Fibroblast of pulmonary artery (primary cell): ENCODE measurements at regions not wholly inside any gene's neighbourhood (a gene's known extent, or its start where the extent isn't known, plus 50 kb on each side); places are given as distances from the start of the nearest gene placed in this dataset.

Experiments used
- DNase-seq: peaks from one replicate; pipeline ENCODE4 v3.0.0-alpha.2; 2010; ENCODE audit warnings: low read depth
- H3K4me3 ChIP-seq: replicated peaks from 2 replicates; pipeline ENCODE4 v1.5.1; 2011; ENCODE audit warnings: low read depth, mild to moderate bottlenecking, control low read depth, low read length, moderate library complexity
- CTCF ChIP-seq: IDR thresholded peaks from 2 replicates; pipeline ENCODE4 v1.5.1; 2011; ENCODE audit warnings: mild to moderate bottlenecking, control low read depth, low read length, inconsistent platforms; ENCODE audit errors: missing control alignments

DNA sequence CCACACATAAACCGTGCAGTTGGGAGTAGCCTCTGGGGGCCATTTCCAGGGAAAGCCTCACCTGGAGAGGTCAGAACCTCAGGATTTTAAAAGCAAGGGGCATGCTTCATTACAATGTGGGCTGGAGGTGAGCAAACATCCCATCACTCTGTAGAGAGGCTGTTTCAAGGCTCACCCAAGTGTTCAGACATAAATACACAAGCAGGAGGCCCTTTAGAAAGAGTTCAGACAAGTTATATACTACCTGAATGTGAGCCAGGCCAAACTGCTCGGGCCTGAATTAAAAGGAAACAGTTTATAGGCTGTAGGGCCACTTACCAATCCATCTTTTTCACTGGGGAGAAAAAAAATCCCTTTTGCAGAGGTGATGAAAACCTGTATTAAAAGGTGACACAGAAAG, 540.0 kb upstream of the ZEB2 start:
- no peak for TF ChIP-seq CTCF
- H3K4me3 ChIP-seq = no peak overlapping the region
- DNase-seq = no peak

DNA sequence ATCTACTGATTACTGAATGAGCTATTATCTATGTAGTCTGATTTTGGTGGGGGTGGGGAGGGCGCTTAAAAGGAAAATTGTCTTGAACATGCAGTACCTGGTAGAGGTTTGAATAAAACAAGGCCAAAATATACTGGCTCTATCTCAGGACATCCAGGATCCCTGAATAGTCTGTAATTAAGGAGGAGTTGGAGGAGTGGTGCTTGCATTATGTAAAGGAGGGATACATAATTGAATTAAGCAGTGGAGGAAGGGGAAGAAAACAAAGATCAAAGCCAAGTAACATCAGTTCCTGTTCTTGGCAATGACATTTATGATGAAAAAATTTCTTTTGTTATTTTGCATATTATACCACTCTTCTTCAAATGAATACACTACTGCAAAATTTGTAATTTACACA, 539.4 kb upstream of the ZEB2 start:
- H3K4me3 ChIP-seq = no peak overlapping the region
- DNase-seq = no peak
- no peak for TF ChIP-seq CTCF

DNA sequence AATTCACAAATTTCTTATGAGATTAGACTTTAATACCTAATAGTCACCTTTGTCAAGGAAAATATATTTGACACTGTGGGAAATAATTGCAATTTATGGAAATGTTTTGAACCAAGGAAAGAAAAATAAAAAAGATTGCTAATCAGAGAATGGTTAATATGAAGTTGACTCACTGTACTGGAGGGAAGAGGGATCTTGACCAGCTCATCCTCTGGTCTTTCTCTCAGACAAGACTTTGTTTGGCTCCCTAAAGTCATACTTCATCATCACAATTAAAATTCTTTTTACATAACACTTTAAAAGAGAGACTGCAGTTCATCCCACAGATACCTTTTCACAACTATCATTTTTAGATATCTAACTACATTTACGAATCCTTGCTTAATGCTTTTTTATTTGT, 538.5 kb upstream of the ZEB2 start:
- TF ChIP-seq CTCF = no peak
- DNase-seq = no peak
- H3K4me3 ChIP-seq = no peak overlapping the region

GRCh38 chr2:145055651-145056050, 535.7 kb upstream of the ZEB2 start:
- no peak overlapping the region for H3K4me3 ChIP-seq
- no peak for TF ChIP-seq CTCF
- no peak for DNase-seq

- TF ChIP-seq CTCF = no peak
- H3K4me3 ChIP-seq = no peak overlapping the region
- DNase-seq = no peak
Observed at GRCh38 chr2:145050134-145050533, 530.2 kb upstream of the ZEB2 start.

DNA sequence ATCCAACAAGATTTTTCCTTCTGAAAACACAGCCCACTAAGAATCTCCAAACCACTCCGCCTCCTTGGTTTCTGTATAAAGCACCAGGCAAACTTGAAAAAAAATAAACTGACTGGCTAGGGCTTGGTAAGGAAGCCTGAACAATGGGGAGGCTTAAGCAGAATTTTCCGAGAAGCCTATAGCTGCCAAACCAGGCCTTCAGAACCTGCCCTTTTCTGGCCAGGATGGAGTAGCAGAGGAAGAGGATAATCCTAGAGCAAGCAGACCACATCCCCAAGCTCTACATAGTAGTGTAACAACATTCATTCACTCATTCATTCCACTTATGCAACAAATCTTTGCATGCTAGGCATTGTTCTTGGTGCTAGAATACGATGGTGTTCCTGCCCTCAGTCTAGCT, 529.6 kb upstream of the ZEB2 start:
- TF ChIP-seq CTCF = no peak
- no peak overlapping the region for H3K4me3 ChIP-seq
- no peak for DNase-seq

- H3K4me3 ChIP-seq = no peak overlapping the region
- no peak for DNase-seq
- TF ChIP-seq CTCF = no peak
Observed at GRCh38 chr2:145047554-145047953, 527.6 kb upstream of the ZEB2 start.
